ENCODE measurements at regions not wholly inside any gene's neighbourhood (a gene's known extent, or its start where the extent isn't known, plus 50 kb on each side); places are given as distances from the start of the nearest gene placed in this dataset.

DNA sequence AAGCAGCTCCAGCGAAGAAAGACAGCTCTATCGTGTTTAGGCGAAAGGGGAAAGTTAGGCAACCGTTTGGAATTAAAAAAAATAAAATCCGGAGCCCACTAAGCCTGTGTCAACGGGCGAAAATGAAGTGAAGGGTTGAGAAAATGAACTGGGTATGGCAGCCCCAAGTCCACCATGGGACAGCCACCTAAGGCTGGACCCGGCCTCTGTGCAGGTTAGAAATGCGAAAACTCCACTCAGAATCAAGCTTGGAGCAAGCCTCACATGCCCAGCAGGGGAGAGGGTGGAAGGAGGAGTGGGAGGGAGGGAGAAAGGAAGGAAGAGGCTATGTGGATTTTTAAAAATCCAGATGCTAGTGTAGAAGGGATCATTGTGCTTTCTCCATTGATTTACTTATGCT is 101.2 kb downstream of the IRS2 start:
- Histone ChIP-seq H3K9me3 (no peaks in the 10 kb centered on the region), H3K27ac (no peak overlapping the region), H3K36me3 (no peaks in the 10 kb centered on the region), H3K27me3 (peaks cover 0 to 5% of the 10 kb centered on the region in 2 donors), H3K4me1 (no peaks in the 10 kb centered on the region), H3K4me3 (no peak overlapping the region)
- TF ChIP-seq POLR2A (IDR thresholded peaks at IDR 0.05) (no peak), CTCF (IDR thresholded peaks at IDR 0.05) (no peak)
- DNase-seq = no peak
- intact Hi-C loops (cut with DNase I; ENCODE audit: low total_unique reads) = no loop called here

GRCh38 chr13:109684824-109685202 is 101.6 kb downstream of the IRS2 start:
- no peak for TF ChIP-seq CTCF (IDR thresholded peaks at IDR 0.05)
- TF ChIP-seq POLR2A (IDR thresholded peaks at IDR 0.05) = no peak
- Histone ChIP-seq H3K27me3 (peaks cover 0 to 5% of the 10 kb centered on the region in 2 donors), H3K36me3 (no peaks in the 10 kb centered on the region), H3K27ac (no peak overlapping the region), H3K4me3 (no peak overlapping the region), H3K9me3 (no peaks in the 10 kb centered on the region), H3K4me1 (no peaks in the 10 kb centered on the region)
- intact Hi-C loops (cut with DNase I; ENCODE audit: low total_unique reads) = no loop called here
- no peak for DNase-seq

DNA sequence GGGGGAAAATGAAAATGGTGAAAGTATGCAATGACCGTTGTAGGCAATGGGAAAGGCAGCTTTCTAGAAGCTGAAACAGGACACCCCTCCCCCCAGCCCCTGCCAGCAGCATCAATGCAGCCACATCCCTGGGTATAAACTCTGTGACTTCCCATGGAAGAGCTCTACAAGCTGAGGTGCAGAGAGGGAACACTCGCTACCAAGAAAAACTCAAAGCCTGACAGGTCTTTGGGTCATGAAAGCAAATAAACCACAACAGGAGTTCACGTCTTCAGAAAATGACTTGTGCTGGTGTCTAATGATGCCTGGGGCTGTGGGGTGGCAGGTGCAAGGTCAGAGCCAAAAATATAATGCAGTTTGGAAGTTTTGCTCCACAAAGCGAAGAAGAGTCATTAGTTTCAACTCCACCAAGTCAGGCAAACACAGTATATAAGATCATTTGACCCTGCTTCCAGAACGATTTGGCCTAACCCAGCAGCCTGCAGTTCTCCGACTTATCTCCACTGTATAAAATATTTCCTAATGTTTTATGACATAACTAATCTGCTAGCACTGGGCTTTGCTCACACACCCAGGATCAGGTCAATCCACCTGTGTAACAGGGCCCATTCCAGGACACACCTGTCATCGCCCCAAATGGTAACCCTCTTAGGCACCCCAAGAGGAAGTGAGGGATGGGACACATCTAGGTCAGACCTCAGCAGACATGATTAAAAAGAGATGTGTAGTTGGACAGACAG is 102.1 kb downstream of the IRS2 start:
- intact Hi-C loops (cut with DNase I; ENCODE audit: low total_unique reads) = no loop called here
- H3K36me3 ChIP-seq = no peaks in the 10 kb centered on the region
- no peaks in the 10 kb centered on the region for H3K4me1 ChIP-seq
- no peak for DNase-seq
- no peak overlapping the region for H3K27ac ChIP-seq
- no peaks in the 10 kb centered on the region for H3K9me3 ChIP-seq
- H3K27me3 ChIP-seq = peaks cover 0 to 5% of the 10 kb centered on the region in 2 donors
- TF ChIP-seq CTCF (IDR thresholded peaks at IDR 0.05) (no peak), POLR2A (IDR thresholded peaks at IDR 0.05) (no peak)
- H3K4me3 ChIP-seq = no peak overlapping the region

GRCh38 chr13:109682534-109683244 is 103.7 kb downstream of the IRS2 start:
- no peak overlapping the region for H3K4me3 ChIP-seq
- no peak for DNase-seq
- no peaks in the 10 kb centered on the region for H3K36me3 ChIP-seq
- H3K27me3 ChIP-seq = peaks cover 0 to 5% of the 10 kb centered on the region in 2 donors
- no peak for TF ChIP-seq POLR2A (IDR thresholded peaks at IDR 0.05)
- TF ChIP-seq CTCF (IDR thresholded peaks at IDR 0.05) = no peak
- no peak overlapping the region for H3K27ac ChIP-seq
- intact Hi-C loops (cut with DNase I; ENCODE audit: low total_unique reads) = no loop called here
- no peaks in the 10 kb centered on the region for H3K9me3 ChIP-seq
- H3K4me1 ChIP-seq = no peaks in the 10 kb centered on the region

DNA sequence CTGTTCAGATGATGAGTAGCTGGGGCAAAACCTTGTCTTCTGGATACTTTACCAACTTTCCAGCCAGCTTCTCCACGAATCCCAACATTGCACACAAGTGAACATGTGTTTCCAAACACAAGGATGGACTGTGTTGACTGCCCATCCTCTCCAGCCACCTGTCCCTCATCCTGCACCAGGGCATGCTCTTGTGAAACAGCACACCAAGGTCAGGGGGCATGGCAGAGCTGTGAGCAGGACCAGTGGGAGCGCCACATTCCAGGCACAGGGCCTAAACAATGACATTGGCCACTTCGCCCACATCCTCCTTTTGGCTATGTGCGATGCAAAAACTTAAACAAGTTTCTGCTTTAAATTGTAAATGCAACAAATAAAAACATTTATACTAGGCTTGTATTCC is 105.5 kb downstream of the IRS2 start:
- TF ChIP-seq POLR2A (IDR thresholded peaks at IDR 0.05) = no peak
- no peak for TF ChIP-seq CTCF (IDR thresholded peaks at IDR 0.05)
- no peak for DNase-seq

More for the DNA sequence above, 105.5 kb downstream of the IRS2 start:
- no peak overlapping the region for H3K27ac ChIP-seq
- no peaks in the 10 kb centered on the region for H3K36me3 ChIP-seq
- H3K27me3 ChIP-seq = no peaks in the 10 kb centered on the region
- H3K9me3 ChIP-seq = no peaks in the 10 kb centered on the region
- no peaks in the 10 kb centered on the region for H3K4me1 ChIP-seq
- intact Hi-C loops (cut with DNase I; ENCODE audit: low total_unique reads) = no loop called here
- H3K4me3 ChIP-seq = no peak overlapping the region
